ENCODE measurements at regions not wholly inside any gene's neighbourhood (a gene's known extent, or its start where the extent isn't known, plus 50 kb on each side); places are given as distances from the start of the nearest gene placed in this dataset.

DNA sequence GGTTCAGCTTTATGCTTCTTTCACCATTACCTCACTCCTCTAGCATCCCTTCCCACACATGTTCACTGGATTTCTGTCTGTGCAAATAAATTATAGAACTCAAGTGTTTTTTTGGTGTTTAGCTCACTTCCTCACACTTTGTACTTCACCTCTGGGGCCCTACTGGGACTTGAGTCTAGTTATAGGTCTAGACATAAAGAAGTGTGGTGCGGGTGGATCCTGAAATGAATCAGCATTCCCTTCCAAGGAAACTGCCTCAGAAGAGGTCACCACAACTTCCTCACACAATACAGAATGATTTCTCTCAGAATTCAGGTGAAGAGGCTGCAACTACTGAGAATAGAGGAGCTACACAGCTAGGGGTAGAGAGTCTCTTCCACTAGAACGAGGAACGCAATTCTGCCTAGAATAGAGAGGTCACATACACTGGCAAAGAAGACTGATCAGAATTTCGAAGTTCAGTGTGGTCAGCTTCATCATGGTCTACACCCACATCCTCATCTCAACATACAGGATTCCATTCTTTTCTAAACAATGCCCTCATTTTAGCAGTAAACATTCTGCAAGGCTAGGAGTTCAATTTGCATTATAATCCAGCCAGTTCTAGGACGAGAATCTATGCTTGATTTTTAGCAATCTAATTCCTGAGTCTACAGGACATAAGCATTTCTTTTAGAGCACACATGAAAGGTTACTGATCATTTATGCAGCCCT lies 938.7 kb upstream of the PHF14 start:
- H3K9ac ChIP-seq (ENCODE audit: extremely low read depth, insufficient read length, low read length): no peak overlapping the region
- TF ChIP-seq, protein P1, sequence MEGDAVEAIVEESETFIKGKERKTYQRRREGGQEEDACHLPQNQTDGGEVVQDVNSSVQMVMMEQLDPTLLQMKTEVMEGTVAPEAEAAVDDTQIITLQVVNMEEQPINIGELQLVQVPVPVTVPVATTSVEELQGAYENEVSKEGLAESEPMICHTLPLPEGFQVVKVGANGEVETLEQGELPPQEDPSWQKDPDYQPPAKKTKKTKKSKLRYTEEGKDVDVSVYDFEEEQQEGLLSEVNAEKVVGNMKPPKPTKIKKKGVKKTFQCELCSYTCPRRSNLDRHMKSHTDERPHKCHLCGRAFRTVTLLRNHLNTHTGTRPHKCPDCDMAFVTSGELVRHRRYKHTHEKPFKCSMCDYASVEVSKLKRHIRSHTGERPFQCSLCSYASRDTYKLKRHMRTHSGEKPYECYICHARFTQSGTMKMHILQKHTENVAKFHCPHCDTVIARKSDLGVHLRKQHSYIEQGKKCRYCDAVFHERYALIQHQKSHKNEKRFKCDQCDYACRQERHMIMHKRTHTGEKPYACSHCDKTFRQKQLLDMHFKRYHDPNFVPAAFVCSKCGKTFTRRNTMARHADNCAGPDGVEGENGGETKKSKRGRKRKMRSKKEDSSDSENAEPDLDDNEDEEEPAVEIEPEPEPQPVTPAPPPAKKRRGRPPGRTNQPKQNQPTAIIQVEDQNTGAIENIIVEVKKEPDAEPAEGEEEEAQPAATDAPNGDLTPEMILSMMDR (conservative IDR thresholded peaks at IDR 0.05): no peak
- H3T11ph ChIP-seq (ENCODE audit: low read length): no peak overlapping the region
- H4K91ac ChIP-seq (ENCODE audit: insufficient read length, low read depth, low read length): no peak overlapping the region
- H2AFZ ChIP-seq (ENCODE audit: low read length): no peak overlapping the region
- H3K79me2 ChIP-seq (ENCODE audit: insufficient read depth, low read length): no peaks in the 10 kb centered on the region
- H3K9me3 ChIP-seq (ENCODE audit: control insufficient read depth, low read depth, low read length): no peaks in the 10 kb centered on the region
- H3K27ac ChIP-seq (ENCODE audit: insufficient read length, low read depth, low read length): no peak overlapping the region
- Mint-ChIP-seq H3K27ac (peak overlapping the region in 2 of 3 experiments; percentile 1 to 21; a peak in 2 of 7 replicates), H3K4me1 (peaks cover 7 to 10% of the 10 kb centered on the region in 2 experiments), H3K27me3 (ENCODE audit: low read depth) (no peaks in the 10 kb centered on the region), H3K36me3 (ENCODE audit: insufficient read depth in 1 of 3, low read depth in 3 of 3) (no peaks in the 10 kb centered on the region), H3K9me3 (no peaks in the 10 kb centered on the region), H3K4me3 (no peak overlapping the region)
- no peak overlapping the region for H2BK20ac ChIP-seq (ENCODE audit: low read depth, low read length, poor library complexity, severe bottlenecking)
- no peak overlapping the region for H3K23ac ChIP-seq (ENCODE audit: insufficient read length, low read depth, low read length)
- no peak for DNase-seq
- H4K20me1 ChIP-seq (ENCODE audit: control insufficient read depth, insufficient read depth, insufficient read length): no peaks in the 10 kb centered on the region
- no peak overlapping the region for H2BK15ac ChIP-seq (ENCODE audit: low read depth, low read length)
- no peak overlapping the region for H2AK5ac ChIP-seq (ENCODE audit: insufficient read length, low read length)
- WGBS (ENCODE audit: extremely low coverage, insufficient read length, low lambda C conversion rate): no CpG with 5 or more reads among the region's 5 CpGs
- H4K5ac ChIP-seq (ENCODE audit: insufficient read length, low read depth, low read length): no peak overlapping the region
- no peak overlapping the region for H3K14ac ChIP-seq (ENCODE audit: insufficient read depth, low read length)
- H2BK12ac ChIP-seq (ENCODE audit: insufficient read length, low read depth, low read length): no peak overlapping the region
- no peaks in the 10 kb centered on the region for H3K79me1 ChIP-seq (ENCODE audit: insufficient read depth, low read depth, low read length, poor library complexity, severe bottlenecking)
- H3K18ac ChIP-seq (ENCODE audit: insufficient read length, low read depth, low read length): no peak overlapping the region
- H2BK5ac ChIP-seq (ENCODE audit: insufficient read length, low read length): no peak overlapping the region
- H3K56ac ChIP-seq (ENCODE audit: insufficient read length, low read depth, low read length): no peak overlapping the region
- no peak overlapping the region for H4K8ac ChIP-seq (replicated peaks; ENCODE audit: insufficient read length, low read depth, low read length)
- H3K23me2 ChIP-seq (ENCODE audit: insufficient read length, low read depth, low read length, poor library complexity, severe bottlenecking): no peaks in the 10 kb centered on the region
- H3K4me1 ChIP-seq (ENCODE audit: insufficient read depth, low read length): peaks cover 5% of the 10 kb centered on the region; the same call in 1 of the 2 replicates
- H3K27me3 ChIP-seq (ENCODE audit: insufficient read depth, low read length): no peaks in the 10 kb centered on the region
- H2BK120ac ChIP-seq (ENCODE audit: low read depth, low read length, poor library complexity, severe bottlenecking): no peak overlapping the region
- H3K4me2 ChIP-seq (ENCODE audit: insufficient read depth, insufficient read length, low read length): no peak overlapping the region
- no peak overlapping the region for H3K4ac ChIP-seq (ENCODE audit: low read depth, low read length)

Data from H9 (cell line).